ENCODE measurements at regions not wholly inside any gene's neighbourhood (a gene's known extent, or its start where the extent isn't known, plus 50 kb on each side); places are given as distances from the start of the nearest gene placed in this dataset.
"Not testable (repeated sequence)": the region's sequence is repeated elsewhere in the genome, so short reads cannot be mapped to it uniquely, and the experiment has no call there.

- TF ChIP-seq, protein P1, sequence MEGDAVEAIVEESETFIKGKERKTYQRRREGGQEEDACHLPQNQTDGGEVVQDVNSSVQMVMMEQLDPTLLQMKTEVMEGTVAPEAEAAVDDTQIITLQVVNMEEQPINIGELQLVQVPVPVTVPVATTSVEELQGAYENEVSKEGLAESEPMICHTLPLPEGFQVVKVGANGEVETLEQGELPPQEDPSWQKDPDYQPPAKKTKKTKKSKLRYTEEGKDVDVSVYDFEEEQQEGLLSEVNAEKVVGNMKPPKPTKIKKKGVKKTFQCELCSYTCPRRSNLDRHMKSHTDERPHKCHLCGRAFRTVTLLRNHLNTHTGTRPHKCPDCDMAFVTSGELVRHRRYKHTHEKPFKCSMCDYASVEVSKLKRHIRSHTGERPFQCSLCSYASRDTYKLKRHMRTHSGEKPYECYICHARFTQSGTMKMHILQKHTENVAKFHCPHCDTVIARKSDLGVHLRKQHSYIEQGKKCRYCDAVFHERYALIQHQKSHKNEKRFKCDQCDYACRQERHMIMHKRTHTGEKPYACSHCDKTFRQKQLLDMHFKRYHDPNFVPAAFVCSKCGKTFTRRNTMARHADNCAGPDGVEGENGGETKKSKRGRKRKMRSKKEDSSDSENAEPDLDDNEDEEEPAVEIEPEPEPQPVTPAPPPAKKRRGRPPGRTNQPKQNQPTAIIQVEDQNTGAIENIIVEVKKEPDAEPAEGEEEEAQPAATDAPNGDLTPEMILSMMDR (IDR thresholded peaks at IDR 0.05; ENCODE audit: borderline replicate concordance, extremely low read depth, low read length, poor library complexity, severe bottlenecking), result not testable (repeated sequence)
- not testable (repeated sequence) for TF ChIP-seq EZH2 (IDR thresholded peaks at IDR 0.05; ENCODE audit: borderline replicate concordance, low read depth, low read length, severe bottlenecking)
These were observed 106.0 kb downstream of the SPATA18 start for GRCh38 chr4:52157071-52157470.

All from DND-41 (cell line).